HFF-Myc (cell line): ENCODE measurements at regions not wholly inside any gene's neighbourhood (a gene's known extent, or its start where the extent isn't known, plus 50 kb on each side); places are given as distances from the start of the nearest gene placed in this dataset.

ENCODE experiments used
- DNase-seq: peaks from one replicate; pipeline ENCODE4 v3.0.0-alpha.2; 2011; ENCODE audit warnings: low read depth; ENCODE audit errors: extremely low read depth
- H3K4me3 ChIP-seq: replicated peaks from 2 replicates; pipeline ENCODE4 v1.5.1; 2011; ENCODE audit warnings: low read depth, mild to moderate bottlenecking, control low read depth, low read length
- TF ChIP-seq, protein P1 (sequence below): IDR thresholded peaks from 2 replicates; pipeline ENCODE4 v1.5.1; 2012; ENCODE audit warnings: mild to moderate bottlenecking, low read depth, low read length, control low read depth; ENCODE audit errors: missing control alignments

DNA sequence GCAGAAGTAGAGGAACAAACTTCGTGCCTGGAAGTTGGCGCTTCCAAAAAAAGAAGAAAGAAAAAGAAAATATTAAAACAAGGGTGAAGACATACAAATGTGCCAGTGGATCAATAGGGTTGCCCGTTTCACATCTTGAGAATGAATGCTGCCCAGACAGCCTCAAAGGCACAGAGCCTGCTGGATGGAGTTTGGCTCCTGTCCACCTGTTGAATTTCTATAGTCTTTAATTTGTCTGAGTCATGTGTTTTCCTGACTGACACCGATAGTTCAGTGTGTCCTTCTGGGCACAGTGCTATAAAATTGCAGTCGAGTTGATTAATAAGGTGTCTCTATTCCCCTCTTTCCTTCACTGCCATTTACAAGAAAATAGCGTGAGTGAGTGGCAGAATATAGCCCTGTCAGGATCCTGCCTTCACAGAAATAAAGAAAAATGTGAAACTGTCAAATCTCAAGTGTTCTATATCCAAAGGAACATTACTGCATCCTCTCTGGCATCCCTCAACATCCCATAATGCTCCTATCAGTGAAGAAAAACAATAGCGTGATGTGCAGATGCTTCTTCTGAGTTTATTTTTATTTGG lies 471.3 kb upstream of the AUTS2 start:
- no peak for DNase-seq
- no peak overlapping the region for H3K4me3 ChIP-seq
- TF ChIP-seq, protein P1, sequence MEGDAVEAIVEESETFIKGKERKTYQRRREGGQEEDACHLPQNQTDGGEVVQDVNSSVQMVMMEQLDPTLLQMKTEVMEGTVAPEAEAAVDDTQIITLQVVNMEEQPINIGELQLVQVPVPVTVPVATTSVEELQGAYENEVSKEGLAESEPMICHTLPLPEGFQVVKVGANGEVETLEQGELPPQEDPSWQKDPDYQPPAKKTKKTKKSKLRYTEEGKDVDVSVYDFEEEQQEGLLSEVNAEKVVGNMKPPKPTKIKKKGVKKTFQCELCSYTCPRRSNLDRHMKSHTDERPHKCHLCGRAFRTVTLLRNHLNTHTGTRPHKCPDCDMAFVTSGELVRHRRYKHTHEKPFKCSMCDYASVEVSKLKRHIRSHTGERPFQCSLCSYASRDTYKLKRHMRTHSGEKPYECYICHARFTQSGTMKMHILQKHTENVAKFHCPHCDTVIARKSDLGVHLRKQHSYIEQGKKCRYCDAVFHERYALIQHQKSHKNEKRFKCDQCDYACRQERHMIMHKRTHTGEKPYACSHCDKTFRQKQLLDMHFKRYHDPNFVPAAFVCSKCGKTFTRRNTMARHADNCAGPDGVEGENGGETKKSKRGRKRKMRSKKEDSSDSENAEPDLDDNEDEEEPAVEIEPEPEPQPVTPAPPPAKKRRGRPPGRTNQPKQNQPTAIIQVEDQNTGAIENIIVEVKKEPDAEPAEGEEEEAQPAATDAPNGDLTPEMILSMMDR = no peak

DNA sequence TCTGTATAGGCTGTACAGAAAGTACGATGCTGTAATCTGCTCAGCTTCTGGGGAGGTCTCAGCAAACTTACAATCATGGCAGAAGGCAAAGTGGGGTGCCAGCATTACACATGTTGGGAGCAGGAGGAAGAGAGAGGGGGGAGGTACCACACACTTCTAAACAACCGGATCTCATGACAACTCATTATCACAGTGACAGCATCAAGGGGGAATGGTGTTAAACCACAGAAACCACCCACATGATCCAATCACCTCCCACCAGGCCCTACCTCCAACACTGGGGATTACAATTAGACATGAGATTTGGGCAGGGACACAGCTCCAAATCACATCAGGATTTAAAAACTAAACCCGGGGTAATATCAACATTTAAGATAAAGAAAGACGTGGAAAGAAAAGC lies 468.8 kb upstream of the AUTS2 start:
- no peak overlapping the region for H3K4me3 ChIP-seq
- TF ChIP-seq, protein P1 = no peak
- no peak for DNase-seq

DNA sequence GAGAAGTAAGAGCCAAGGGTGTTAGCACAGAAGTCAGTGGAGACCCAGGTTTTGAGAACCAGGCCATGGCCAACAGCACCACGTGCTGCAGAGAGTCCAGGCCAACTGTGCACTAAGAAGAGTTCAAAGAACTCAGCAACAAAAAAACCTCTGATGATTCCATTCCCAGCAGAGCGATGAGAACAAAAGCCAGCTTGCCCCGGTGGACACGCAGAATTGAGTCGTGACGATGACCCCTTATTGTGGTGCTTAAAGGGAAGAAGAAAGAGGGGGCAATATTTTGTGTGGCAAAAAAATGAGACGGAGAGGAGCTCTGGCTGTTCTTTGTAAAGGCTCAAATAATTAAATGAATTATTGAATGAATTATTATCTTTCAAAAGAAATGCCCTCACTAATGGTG lies 468.3 kb upstream of the AUTS2 start:
- no peak overlapping the region for H3K4me3 ChIP-seq
- TF ChIP-seq, protein P1 = no peak
- no peak for DNase-seq

DNA sequence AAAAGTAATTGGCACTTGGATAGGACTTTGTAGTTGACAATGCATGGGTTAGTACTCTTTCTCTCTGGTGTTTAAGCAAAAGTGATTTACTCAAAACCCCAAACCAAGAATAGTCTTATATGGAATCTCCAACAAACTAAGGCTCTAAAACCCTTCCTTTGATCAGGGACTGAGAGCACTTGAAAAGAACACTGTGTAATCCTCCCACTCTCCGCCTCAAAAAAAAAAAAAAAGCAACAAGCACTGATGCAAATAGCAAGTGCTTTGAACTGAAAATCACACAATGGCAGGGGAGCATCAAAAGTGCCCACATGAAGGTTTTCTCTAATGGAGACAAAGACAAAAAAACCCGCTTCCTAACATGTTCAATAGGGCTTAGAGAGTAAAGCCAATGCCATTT lies 467.9 kb upstream of the AUTS2 start:
- no peak for DNase-seq
- TF ChIP-seq, protein P1 = no peak
- no peak overlapping the region for H3K4me3 ChIP-seq

DNA sequence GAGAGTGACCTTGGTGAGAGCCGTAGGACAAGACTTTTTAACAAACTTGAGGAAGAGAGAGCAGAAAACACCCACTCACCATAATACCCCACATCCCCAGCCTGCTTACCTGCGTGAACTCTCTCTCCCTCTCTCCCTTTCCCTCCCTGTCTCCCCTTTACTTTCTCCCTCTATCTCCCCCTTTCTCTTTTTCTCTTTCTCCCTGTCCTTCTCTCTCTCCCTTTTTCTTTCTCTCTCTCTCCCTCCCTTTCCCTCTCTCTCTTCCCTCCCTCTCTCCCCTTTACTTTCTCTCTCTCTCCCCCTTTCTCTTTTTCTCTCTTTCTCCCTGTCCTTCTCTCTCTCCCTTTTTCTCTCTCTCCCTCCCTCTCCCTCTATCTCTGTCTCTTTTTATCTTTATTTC lies 464.0 kb upstream of the AUTS2 start:
- TF ChIP-seq, protein P1 = no peak
- DNase-seq = no peak
- no peak overlapping the region for H3K4me3 ChIP-seq

DNA sequence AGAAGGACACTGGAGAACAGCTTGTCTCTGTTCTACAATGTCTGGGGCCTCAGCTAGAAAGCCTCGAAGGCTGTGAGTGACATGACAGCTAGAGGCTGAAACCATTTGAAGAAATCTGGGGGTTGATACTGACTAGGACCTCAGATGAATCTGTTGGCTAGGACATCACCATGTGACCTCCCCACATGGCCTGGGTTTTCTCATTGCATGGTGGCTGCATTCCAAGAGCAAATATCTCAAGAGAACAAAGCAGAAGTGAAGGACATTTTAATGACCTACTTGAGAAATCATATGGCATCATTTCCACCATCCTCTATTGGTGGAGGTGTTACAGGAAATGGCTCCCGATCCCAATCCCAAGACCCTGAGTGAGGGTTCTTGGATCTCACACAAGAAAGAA lies 450.6 kb upstream of the AUTS2 start:
- DNase-seq = no peak
- TF ChIP-seq, protein P1 = no peak
- no peak overlapping the region for H3K4me3 ChIP-seq
